Retinal pigment epithelial cell (primary cell): ENCODE measurements at regions not wholly inside any gene's neighbourhood (a gene's known extent, or its start where the extent isn't known, plus 50 kb on each side); places are given as distances from the start of the nearest gene placed in this dataset.
"Not testable (repeated sequence)": the region's sequence is repeated elsewhere in the genome, so short reads cannot be mapped to it uniquely, and the experiment has no call there.

Source experiments
- DNase-seq: peaks from one replicate; pipeline ENCODE4 v3.0.0-alpha.2; 2010; ENCODE audit warnings: low read depth
- H3K4me3 ChIP-seq: 2 replicates; pipeline ENCODE4 v1.5.1; 2011; ENCODE audit warnings: mild to moderate bottlenecking, low read length, control low read depth, moderate library complexity
- TF ChIP-seq, protein P1 (sequence below): conservative IDR thresholded peaks from 2 replicates; pipeline ENCODE4 v1.5.1; 2011; ENCODE audit warnings: low read depth, low read length, control low read depth, inconsistent platforms

DNA sequence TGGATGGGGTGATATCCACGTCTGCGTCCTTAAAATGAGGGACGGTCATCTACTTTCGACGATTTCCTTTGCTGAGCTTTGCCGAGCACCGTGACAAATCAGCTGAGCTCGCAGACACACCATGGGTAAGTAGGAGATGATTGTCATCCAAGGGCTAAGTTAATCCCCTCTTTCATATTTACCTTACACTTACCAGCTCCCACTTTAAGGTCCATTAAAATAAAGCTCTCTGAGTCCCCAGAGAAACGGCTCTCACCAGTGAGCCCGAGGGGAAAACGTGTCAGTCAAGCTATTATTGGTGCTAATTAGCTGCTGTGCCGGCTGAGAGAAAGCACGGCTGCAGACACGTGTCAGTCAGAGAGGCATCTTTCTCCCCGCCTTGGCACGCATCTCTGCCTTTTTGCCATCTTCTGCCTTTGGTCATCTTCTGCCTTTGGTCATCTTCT is 72.2 kb downstream of the CRLF2 start:
- TF ChIP-seq, protein P1, sequence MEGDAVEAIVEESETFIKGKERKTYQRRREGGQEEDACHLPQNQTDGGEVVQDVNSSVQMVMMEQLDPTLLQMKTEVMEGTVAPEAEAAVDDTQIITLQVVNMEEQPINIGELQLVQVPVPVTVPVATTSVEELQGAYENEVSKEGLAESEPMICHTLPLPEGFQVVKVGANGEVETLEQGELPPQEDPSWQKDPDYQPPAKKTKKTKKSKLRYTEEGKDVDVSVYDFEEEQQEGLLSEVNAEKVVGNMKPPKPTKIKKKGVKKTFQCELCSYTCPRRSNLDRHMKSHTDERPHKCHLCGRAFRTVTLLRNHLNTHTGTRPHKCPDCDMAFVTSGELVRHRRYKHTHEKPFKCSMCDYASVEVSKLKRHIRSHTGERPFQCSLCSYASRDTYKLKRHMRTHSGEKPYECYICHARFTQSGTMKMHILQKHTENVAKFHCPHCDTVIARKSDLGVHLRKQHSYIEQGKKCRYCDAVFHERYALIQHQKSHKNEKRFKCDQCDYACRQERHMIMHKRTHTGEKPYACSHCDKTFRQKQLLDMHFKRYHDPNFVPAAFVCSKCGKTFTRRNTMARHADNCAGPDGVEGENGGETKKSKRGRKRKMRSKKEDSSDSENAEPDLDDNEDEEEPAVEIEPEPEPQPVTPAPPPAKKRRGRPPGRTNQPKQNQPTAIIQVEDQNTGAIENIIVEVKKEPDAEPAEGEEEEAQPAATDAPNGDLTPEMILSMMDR = no peak
- DNase-seq = no peak
- H3K4me3 ChIP-seq = no peak overlapping the region

DNA sequence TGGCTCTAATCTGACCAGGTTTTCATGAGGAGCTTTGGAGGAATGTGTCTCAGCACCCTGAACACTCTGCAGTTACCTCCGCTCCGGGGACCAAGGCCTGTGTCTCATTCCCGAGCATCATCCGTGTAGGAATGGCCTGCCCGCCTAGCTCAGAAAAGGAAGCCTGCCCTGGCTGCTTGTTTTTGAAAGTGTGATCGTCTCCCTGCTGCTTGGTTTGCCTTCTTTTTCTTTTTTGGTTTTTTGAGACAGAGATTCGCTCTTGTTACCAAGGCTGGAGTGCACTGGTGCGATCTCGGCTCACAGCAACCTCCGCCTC is 73.3 kb downstream of the CRLF2 start:
- H3K4me3 ChIP-seq = no peak overlapping the region
- TF ChIP-seq, protein P1 = no peak
- no peak for DNase-seq

DNA sequence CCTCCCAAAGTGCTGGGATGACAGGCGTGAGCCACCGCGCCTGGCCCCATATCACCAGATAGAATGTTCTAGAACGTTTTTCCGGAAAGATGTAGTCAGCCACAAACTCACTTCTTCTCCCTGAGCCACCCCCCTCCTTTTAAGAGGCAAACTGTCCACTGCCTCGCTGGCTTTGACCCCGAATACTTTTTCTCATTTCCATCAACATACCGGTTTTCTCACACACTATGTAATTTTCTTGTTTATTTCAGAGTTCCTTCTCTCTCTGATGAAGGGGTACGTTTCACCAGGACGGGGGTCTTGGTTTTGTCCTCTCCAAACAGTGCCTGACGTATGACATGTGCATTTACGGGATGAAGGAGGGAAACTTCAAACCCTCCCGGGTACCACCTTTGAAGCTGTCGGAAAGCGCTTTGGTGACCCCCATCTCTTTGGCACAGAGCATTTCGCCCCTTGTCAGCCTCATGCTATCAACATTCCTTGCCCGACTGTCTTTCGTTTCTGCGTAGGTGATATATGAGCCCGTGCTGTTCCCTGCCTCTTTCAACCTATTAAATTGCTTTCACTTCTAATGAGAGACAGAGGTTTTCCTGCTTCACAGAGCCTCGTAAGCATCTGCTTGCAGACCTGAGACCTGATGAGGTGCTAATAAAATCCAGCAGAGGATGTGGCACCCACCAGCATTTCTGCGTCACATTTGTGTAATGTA is 73.8 kb downstream of the CRLF2 start:
- no peak for DNase-seq
- TF ChIP-seq, protein P1 = no peak
- no peak overlapping the region for H3K4me3 ChIP-seq

DNA sequence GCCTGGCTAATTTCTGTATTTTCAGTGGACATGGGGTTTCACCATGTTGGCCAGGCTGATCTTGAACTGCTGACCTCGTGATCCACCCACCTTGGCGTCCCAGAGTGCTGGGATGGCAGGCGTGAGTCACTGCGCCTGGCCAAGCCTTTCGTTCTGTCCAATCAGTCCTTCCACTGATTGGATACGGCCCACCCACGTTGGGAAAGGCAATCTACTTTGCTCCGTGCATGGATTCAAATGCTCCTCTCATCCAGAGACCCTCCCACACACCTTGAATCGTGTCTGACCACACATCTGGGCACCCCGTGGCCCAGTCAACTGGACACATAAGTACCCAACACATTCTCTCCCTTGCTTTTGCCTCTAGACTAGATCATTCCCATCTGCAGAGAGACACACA is 74.9 kb downstream of the CRLF2 start:
- no peak for DNase-seq
- TF ChIP-seq, protein P1 = no peak

DNA sequence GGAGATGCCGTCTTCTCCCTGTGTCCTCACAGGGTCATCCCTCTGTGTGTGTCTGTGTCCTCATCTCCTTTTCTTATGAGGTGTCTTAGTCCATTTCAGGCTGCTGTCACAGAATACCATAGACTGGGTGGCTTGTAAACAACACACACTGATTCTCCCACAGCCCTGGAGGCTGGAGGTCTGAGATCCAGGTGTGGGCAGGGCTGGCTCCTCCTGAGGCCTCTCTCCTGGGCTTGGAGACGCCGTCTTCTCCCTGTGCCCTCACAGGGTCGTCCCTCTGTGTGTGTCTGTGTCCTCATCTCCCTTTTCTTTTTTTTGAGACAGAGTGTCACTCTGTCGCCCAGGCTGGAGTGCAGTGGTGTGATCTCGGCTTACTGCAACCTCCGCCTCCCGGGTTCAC is 75.9 kb downstream of the CRLF2 start:
- DNase-seq, H3K4me3 ChIP-seq: not testable (repeated sequence)

More for the DNA sequence above, 74.9 kb downstream of the CRLF2 start:
- H3K4me3 ChIP-seq = no peak overlapping the region

DNA sequence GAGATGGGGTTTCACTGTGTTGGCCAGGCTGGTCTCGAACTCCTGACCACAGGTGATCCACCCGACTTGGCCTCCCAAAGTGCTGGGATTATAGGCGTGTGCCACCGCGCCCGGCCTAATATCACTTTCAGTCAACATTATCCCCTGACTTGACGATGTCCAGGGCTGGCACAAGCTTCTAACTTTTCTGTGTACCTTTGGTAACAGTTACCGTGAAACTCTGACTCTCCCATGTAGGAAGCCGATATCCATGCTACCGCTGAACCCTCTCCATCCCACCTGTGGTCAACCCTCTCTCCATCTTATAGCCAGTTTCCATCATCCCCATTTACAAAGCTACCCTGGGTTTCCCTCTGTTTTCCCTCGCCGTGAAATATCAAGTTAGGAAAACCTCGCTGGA is 77.5 kb downstream of the CRLF2 start:
- no peak overlapping the region for H3K4me3 ChIP-seq
- DNase-seq = no peak
- TF ChIP-seq, protein P1 = no peak

DNA sequence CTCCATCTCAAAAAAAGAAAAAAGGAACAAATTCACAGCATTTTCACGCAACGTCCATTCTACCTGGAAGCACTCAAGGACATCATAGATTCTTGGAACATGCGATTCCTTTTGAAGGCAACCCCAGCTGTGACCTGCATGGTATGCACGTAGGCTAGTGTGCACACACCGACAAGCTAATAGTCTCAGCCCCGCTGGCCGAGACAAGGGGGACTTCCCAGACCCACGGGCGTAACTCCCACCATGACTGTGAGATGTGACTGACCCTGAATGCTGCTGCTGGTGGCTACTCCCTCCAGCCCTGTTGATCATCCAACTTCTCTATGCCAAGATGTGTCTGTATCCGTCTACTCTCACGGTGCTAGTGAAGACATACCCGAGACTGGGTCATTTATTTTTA is 78.3 kb downstream of the CRLF2 start:
- DNase-seq = no peak

More for the DNA sequence above, 78.3 kb downstream of the CRLF2 start:
- TF ChIP-seq, protein P1 = no peak
- no peak overlapping the region for H3K4me3 ChIP-seq
